SU-DHL-6 (cell line): ENCODE measurements at regions not wholly inside any gene's neighbourhood (a gene's known extent, or its start where the extent isn't known, plus 50 kb on each side); places are given as distances from the start of the nearest gene placed in this dataset.

Experiments
- CTCF ChIP-seq: fragments of 200-600 bp; sonication (generic); IDR thresholded peaks from one replicate; pipeline ENCODE4 v1.5.1; 2017; ENCODE audit warnings: antibody characterized with exemption, mild to moderate bottlenecking, low read length, moderate library complexity; ENCODE audit not compliant: insufficient read depth, poor library complexity, severe bottlenecking
- EZH2phosphoT487 ChIP-seq: fragments of 200-600 bp; sonication (generic), shearing (Covaris generic); conservative IDR thresholded peaks from 2 replicates; pipeline ENCODE4 v1.6.1; 2018; ENCODE audit warnings: mild to moderate bottlenecking, antibody characterized with exemption, low read length, moderate library complexity, mixed read lengths

DNA sequence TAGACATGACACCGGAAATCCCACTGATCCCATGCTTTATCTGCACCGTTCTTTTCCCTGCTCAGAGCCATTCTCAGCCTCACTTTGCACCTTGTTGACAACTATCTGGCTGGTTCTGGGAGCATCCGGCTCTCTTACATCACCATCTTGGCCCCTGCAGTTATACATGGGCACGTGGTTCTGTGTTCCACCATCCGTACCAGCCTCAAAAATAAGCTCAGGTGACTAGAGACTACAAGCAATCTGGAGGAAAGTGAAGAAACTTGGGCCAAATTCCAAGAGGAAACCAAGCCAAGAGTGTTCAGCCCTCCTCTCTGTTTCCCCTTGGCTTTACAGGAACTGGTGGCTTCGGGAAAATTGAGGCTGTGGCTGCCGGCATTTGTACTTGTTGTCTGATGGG lies 244.6 kb upstream of the ACVR2A start:
- no peak for TF ChIP-seq CTCF
- TF ChIP-seq EZH2phosphoT487, result no peak
